B cell (primary cell): ENCODE measurements at regions not wholly inside any gene's neighbourhood (a gene's known extent, or its start where the extent isn't known, plus 50 kb on each side); places are given as distances from the start of the nearest gene placed in this dataset.

Experiments
- ATAC-seq: fragments of 200-7000 bp; cut with Tn5 transposase; one replicate; pipeline ENCODE4 v1.10.0; 2021; ENCODE audit warnings: low read depth, mild to moderate bottlenecking, moderate number of reproducible peaks, moderate library complexity
- CTCF ChIA-PET: fragments of 350-600 bp; sonication (Branson Sonifier 250); formaldehyde crosslinking; loops from one replicate; lab custom pipeline; 2021; ENCODE audit warnings: antibody characterized with exemption, inconsistent platforms; lab: Charles Lee
- POLR2A ChIA-PET: fragments of 350-600 bp; sonication (Branson Sonifier 250); formaldehyde crosslinking; loops from one replicate; lab custom pipeline; 2021; ENCODE audit warnings: antibody characterized with exemption; lab: Charles Lee
- DNase-seq: peaks from one replicate; pipeline ENCODE4 v3.0.0; 2013
- H2AFZ ChIP-seq: 2 replicates; pipeline ENCODE4 v1.6.1; 2012; ENCODE audit warnings: mild to moderate bottlenecking, low read depth, low read length; ENCODE audit not compliant: insufficient read depth, poor library complexity, severe bottlenecking
- H3K27ac ChIP-seq, 2 donors: 1 replicate in 1 of 2; 2 replicates in 1 of 2; pipeline ENCODE4 v1.5.1; 2012 to 2013; ENCODE audit warnings: low read length in 2 of 2, mild to moderate bottlenecking in 2 of 2, moderate library complexity in 1 of 2
- H3K27me3 ChIP-seq, 4 experiments: fragments of 200-600 bp in 1 of 4; sonication (generic) in 1 of 4; replicated peaks in 1 of 4; 1 replicate in 2 of 4; 2 replicates in 2 of 4; pipeline versions ENCODE4 v1.6.1 to v1.7.0; 2013 to 2016; ENCODE audit warnings: low read length in 3 of 4, mild to moderate bottlenecking in 2 of 4, mixed read lengths in 1 of 4, moderate library complexity in 1 of 4; ENCODE audit not compliant: insufficient read depth in 4 of 4, control insufficient read depth in 3 of 4; ENCODE audit errors: control extremely low read depth in 1 of 4
- H3K36me3 ChIP-seq, 2 experiments: replicated peaks in 1 of 2; 1 replicate in 1 of 2; 2 replicates in 1 of 2; pipeline versions ENCODE4 v1.6.1 to v1.7.1; 2013; ENCODE audit warnings: low read length in 1 of 2; ENCODE audit not compliant: insufficient read depth in 2 of 2, control insufficient read depth in 1 of 2; ENCODE audit errors: control extremely low read depth in 1 of 2, extremely low read depth in 1 of 2
- H3K4me1 ChIP-seq, 2 donors: fragments of 200-600 bp in 1 of 2; sonication (generic) in 1 of 2; 1 replicate in 1 of 2; 2 replicates in 1 of 2; pipeline versions ENCODE4 v1.5.1 to v1.6.1; 2013 to 2017; ENCODE audit warnings: low read length in 2 of 2; ENCODE audit not compliant: control insufficient read depth in 2 of 2, insufficient read depth in 2 of 2
- H3K4me2 ChIP-seq: replicated peaks from 2 replicates; pipeline ENCODE3; 2012; ENCODE audit warnings: mild to moderate bottlenecking, low read depth, low read length; ENCODE audit not compliant: poor library complexity, severe bottlenecking
- H3K4me3 ChIP-seq, 5 experiments: fragments of 200-600 bp in 1 of 5; sonication (generic) in 1 of 5; 1 replicate in 3 of 5; 2 replicates in 2 of 5; pipeline versions ENCODE4 v1.5.1 to v1.7.0; 2011 to 2016; ENCODE audit warnings: low read length in 4 of 5, mild to moderate bottlenecking in 4 of 5, low read depth in 2 of 5, control low read depth in 1 of 5, moderate library complexity in 1 of 5; ENCODE audit not compliant: insufficient read depth in 1 of 5; ENCODE audit errors: control extremely low read depth in 1 of 5, extremely low read depth in 1 of 5
- H3K79me2 ChIP-seq: fragments of 200-600 bp; sonication (generic); one replicate; pipeline ENCODE4 v1.6.0; 2016; ENCODE audit warnings: low read length; ENCODE audit not compliant: control insufficient read depth, insufficient read depth
- H3K9ac ChIP-seq: fragments of 200-600 bp; sonication (generic); 2 replicates; pipeline ENCODE4 v1.6.1; 2017; ENCODE audit warnings: mild to moderate bottlenecking, low read length, moderate library complexity
- H3K9me3 ChIP-seq, 3 donors: one replicate each; pipeline versions ENCODE4 v1.6.1 to v1.7.1; 2013; ENCODE audit warnings: low read length in 2 of 3; ENCODE audit not compliant: control insufficient read depth in 2 of 3, insufficient read depth in 1 of 3; ENCODE audit errors: control extremely low read depth in 1 of 3
- H4K20me1 ChIP-seq: 2 replicates; pipeline ENCODE4 v1.6.0; 2012; ENCODE audit warnings: mild to moderate bottlenecking, low read length; ENCODE audit not compliant: insufficient read depth, control insufficient read depth, poor library complexity, severe bottlenecking
- H3K27ac Mint-ChIP-seq: one replicate; pipeline ENCODE4 v1.8.0; 2021; ENCODE audit warnings: mixed read lengths
- H3K27me3 Mint-ChIP-seq: one replicate; pipeline ENCODE4 v1.8.0; 2021; ENCODE audit warnings: mixed read lengths
- H3K4me1 Mint-ChIP-seq: one replicate; pipeline ENCODE4 v1.8.0; 2021; ENCODE audit warnings: mixed read lengths
- H3K4me3 Mint-ChIP-seq: one replicate; pipeline ENCODE4 v1.8.0; 2021; ENCODE audit warnings: mixed read lengths
- H3K9me3 Mint-ChIP-seq: one replicate; pipeline ENCODE4 v1.8.0; 2022; ENCODE audit warnings: mixed read lengths; ENCODE audit not compliant: insufficient read depth
- CTCF ChIP-seq: fragments of 200-600 bp; IDR thresholded peaks from one replicate; pipeline ENCODE4 v1.8.0; 2022; ENCODE audit warnings: antibody characterized with exemption, mild to moderate bottlenecking
- EZH2 ChIP-seq: IDR thresholded peaks from 2 replicates; pipeline ENCODE4 v1.6.1; 2012; ENCODE audit warnings: borderline replicate concordance, low read depth, mild to moderate bottlenecking, moderate library complexity, low read length; ENCODE audit not compliant: insufficient read depth, poor library complexity, severe bottlenecking
- WGBS: methylation state at CpG from one replicate; pipeline ENCODE4 v1.1.5; 2013; ENCODE audit warnings: missing lambda C conversion rate; ENCODE audit not compliant: insufficient coverage; 5-methylcytosine and 5-hydroxymethylcytosine counted together
- intact Hi-C: fragments of 100-400 bp; cut with micrococcal nuclease; formaldehyde crosslinking; loops from one replicate; pipeline ENCODE4 v1.10.0; 2022

DNA sequence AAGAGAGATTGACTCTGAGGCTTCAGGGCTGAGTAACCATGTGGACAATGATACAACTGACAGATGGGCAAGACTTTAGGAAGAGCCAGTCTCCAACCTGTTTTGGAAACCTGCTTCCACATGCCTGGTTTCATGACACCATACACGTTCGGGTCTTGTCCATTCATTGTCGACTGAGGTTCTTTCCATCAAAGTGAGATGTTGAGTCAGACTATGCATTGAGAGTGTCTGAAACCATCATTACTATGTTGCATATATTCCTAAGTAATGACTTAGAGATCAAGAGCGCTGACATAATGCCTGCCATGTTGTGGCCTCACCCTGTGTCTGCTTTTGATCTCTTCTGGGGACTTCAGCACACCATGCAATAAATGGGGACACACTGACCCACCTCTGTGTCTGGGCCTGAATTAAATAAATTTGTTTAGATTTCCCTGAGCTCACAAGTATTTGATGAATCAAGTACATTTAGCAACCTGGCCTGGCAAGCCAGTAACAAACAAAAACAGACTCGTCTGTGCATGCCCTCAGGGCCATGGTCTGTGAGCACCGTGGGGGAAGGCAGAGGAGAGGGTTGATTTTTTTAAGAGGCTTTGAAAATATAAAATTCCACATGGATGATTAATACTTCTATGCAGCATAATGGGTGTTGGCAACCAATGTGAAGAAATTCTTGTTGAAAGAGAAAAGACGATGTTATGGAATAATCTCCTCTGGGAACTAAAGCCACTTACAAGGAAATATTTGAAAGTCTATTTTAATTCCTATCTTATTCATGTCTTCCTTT, 49.9 kb upstream of the UBAC2 start:
- Histone ChIP-seq H3K4me1 (no peaks in the 10 kb centered on the region), H3K9ac (no peak overlapping the region), H3K27me3 (peaks cover 0 to 6% (median 5%) of the 10 kb centered on the region in 4 experiments), H3K4me2 (no peak overlapping the region), H3K4me3 (no peak overlapping the region), H3K27ac (no peak overlapping the region), H3K36me3 (no peaks in the 10 kb centered on the region), H2AFZ (no peak overlapping the region), H3K9me3 (no peaks in the 10 kb centered on the region), H4K20me1 (no peaks in the 10 kb centered on the region), H3K79me2 (no peaks in the 10 kb centered on the region)
- Mint-ChIP-seq H3K27me3 (peaks cover 17% of the 10 kb centered on the region), H3K27ac (no peak overlapping the region), H3K9me3 (no peaks in the 10 kb centered on the region), H3K4me1 (no peaks in the 10 kb centered on the region), H3K4me3 (no peak overlapping the region)
- POLR2A ChIA-PET: no interaction called here
- CTCF ChIA-PET: interaction anchor here (0.6 kb wide), 1 partner anchor 35 kb away, joined by 3 read pairs; no protein-coding TSS in a partner anchor
- intact Hi-C loops: no loop called here
- no peak for ATAC-seq
- DNase-seq: no peak
- TF ChIP-seq EZH2 (no peak), CTCF (no peak)
- WGBS: 90% methylated on average over 2 of the region's 7 CpGs
